Kidney (tissue), 13 donors: ENCODE measurements at regions not wholly inside any gene's neighbourhood (a gene's known extent, or its start where the extent isn't known, plus 50 kb on each side); places are given as distances from the start of the nearest gene placed in this dataset.

Experiments used
- DNase-seq, 5 donors: peaks; one replicate each; pipeline ENCODE4 v3.0.0-alpha.2; 2013 to 2020
- FAIRE-seq: peaks from 2 replicates; lab custom pipeline; 2012; peaks lifted over from hg19 to GRCh38; lab: Jason Lieb, UNC
- H3K27ac ChIP-seq, 2 donors: one replicate each; pipeline ENCODE4 v1.7.0; 2013; ENCODE audit warnings: low read depth in 2 of 2, low read length in 2 of 2, inconsistent platforms in 1 of 2
- H3K27me3 ChIP-seq: one replicate; pipeline ENCODE4 v1.7.1; 2013; ENCODE audit warnings: low read length, inconsistent platforms; ENCODE audit not compliant: control insufficient read depth, insufficient read depth
- H3K36me3 ChIP-seq, 3 donors: one replicate each; pipeline versions ENCODE4 v1.7.0 to v1.7.1; 2013; ENCODE audit warnings: low read length in 3 of 3, control low read depth in 1 of 3, inconsistent platforms in 1 of 3; ENCODE audit not compliant: insufficient read depth in 3 of 3, control insufficient read depth in 2 of 3
- H3K4me1 ChIP-seq, 3 donors: one replicate each; pipeline versions ENCODE4 v1.7.0 to v1.7.1; 2013; ENCODE audit warnings: low read length in 3 of 3, inconsistent platforms in 1 of 3, low read depth in 1 of 3; ENCODE audit not compliant: control insufficient read depth in 2 of 3, insufficient read depth in 2 of 3
- H3K4me3 ChIP-seq, 3 donors: one replicate each; pipeline versions ENCODE4 v1.7.0 to v1.8.1; 2013; ENCODE audit warnings: low read length in 3 of 3, control low read depth in 1 of 3, inconsistent platforms in 1 of 3
- H3K9ac ChIP-seq, 3 donors: one replicate each; pipeline versions ENCODE4 v1.7.0 to v1.7.1; 2013; ENCODE audit warnings: low read length in 3 of 3, control low read depth in 1 of 3, inconsistent platforms in 1 of 3
- H3K9me3 ChIP-seq, 3 donors: one replicate each; pipeline versions ENCODE4 v1.7.0 to v1.7.1; 2013; ENCODE audit warnings: low read length in 3 of 3, control low read depth in 1 of 3, inconsistent platforms in 1 of 3; ENCODE audit not compliant: control insufficient read depth in 2 of 3, insufficient read depth in 1 of 3
- intact Hi-C: fragments of 100-400 bp; cut with DNase I; formaldehyde crosslinking; loops from one replicate; pipeline ENCODE4 v1.11.1; 2022
- TF ChIP-seq, protein P1 (sequence below): IDR thresholded peaks from 3 replicates; pipeline ENCODE4 v1.5.1; 2012; ENCODE audit warnings: mild to moderate bottlenecking, moderate library complexity, borderline replicate concordance; ENCODE audit not compliant: insufficient read depth; ENCODE audit errors: extremely low read depth
- donor health status: control.
- donor health status: control.
- donor health status: control.
- donor health status: control.
- donor health status: control.
- donor health status: DM: yes; HTN: yes; CAD: no.
- donor health status: Normal renal cell carcinoma (clear cell type).

DNA sequence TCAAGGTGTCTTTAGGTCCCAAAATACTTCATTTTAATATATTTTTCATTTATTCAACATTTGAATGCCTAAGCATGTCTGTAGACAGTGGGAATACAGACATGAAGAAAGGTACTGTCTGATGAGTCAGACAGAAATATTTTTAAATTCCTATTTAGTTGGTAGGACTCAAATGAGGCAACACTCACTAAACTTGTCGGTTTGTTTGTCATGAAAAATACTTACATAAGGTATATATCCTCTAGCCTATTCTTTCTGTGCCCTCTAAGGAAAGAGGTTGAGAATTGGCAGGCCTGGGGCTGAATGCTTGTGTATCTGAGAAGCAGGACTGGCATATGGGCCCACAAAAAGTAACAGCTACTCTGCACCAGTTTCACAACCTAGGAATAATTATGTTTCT is 423.6 kb upstream of the MDFIC2 start:
- no peak for DNase-seq
- Histone ChIP-seq H3K4me1 (peaks cover 0 to 5% (median 0%) of the 10 kb centered on the region in 3 donors), H3K4me3 (no peak overlapping the region), H3K9ac (no peak overlapping the region), H3K27me3 (no peaks in the 10 kb centered on the region), H3K36me3 (no peaks in the 10 kb centered on the region), H3K27ac (no peak overlapping the region), H3K9me3 (no peaks in the 10 kb centered on the region)
- intact Hi-C loops, result no loop called here
- TF ChIP-seq, protein P1, sequence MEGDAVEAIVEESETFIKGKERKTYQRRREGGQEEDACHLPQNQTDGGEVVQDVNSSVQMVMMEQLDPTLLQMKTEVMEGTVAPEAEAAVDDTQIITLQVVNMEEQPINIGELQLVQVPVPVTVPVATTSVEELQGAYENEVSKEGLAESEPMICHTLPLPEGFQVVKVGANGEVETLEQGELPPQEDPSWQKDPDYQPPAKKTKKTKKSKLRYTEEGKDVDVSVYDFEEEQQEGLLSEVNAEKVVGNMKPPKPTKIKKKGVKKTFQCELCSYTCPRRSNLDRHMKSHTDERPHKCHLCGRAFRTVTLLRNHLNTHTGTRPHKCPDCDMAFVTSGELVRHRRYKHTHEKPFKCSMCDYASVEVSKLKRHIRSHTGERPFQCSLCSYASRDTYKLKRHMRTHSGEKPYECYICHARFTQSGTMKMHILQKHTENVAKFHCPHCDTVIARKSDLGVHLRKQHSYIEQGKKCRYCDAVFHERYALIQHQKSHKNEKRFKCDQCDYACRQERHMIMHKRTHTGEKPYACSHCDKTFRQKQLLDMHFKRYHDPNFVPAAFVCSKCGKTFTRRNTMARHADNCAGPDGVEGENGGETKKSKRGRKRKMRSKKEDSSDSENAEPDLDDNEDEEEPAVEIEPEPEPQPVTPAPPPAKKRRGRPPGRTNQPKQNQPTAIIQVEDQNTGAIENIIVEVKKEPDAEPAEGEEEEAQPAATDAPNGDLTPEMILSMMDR, result no peak
- no peak for FAIRE-seq

DNA sequence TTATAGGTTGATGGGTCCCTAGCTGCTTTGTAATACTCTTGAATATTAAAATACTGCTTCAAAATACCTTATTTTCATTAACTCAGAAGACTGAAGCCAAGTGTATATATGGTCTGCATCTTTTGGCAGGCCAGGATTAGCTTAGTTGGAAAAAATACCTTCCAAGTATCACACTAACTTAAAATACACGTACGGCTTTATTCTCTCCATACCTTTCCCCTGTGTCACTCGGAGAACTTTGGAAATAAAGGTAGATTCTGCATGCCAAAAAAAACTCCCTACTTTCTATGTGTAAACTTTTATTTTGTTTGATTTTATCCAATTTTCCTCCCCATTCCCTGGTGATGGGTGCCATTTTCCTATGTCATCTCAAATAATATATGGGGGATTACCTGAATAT is 422.3 kb upstream of the MDFIC2 start:
- Histone ChIP-seq H3K27me3 (no peaks in the 10 kb centered on the region), H3K4me3 (no peak overlapping the region), H3K27ac (no peak overlapping the region), H3K9me3 (no peaks in the 10 kb centered on the region), H3K9ac (no peak overlapping the region), H3K4me1 (no peaks in the 10 kb centered on the region), H3K36me3 (no peaks in the 10 kb centered on the region)
- intact Hi-C loops, result no loop called here
- no peak for FAIRE-seq
- no peak for DNase-seq
- TF ChIP-seq, protein P1, result no peak

DNA sequence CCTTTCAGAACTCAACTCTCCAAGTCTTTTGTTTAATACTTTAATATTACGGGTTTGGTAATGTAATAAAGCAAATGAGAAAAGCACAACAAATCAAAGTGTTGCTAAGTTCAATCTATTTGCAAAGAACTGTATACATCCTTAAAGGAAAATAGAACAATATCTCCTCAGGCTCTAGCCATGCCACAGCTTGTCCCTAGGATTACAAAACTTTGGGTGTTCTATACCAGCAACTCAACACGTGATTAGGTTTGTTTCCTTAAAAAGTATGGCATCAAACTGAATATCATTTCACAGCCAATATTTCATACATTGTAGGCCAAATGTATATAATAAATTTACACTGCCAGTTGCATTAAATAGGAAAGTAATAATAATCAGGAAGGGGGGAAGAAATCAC is 418.6 kb upstream of the MDFIC2 start:
- TF ChIP-seq, protein P1, result no peak
- Histone ChIP-seq H3K36me3 (no peaks in the 10 kb centered on the region), H3K27ac (no peak overlapping the region), H3K9me3 (no peaks in the 10 kb centered on the region), H3K9ac (no peak overlapping the region), H3K27me3 (no peaks in the 10 kb centered on the region), H3K4me3 (no peak overlapping the region), H3K4me1 (no peaks in the 10 kb centered on the region)
- FAIRE-seq, result no peak
- no peak for DNase-seq
- intact Hi-C loops, result no loop called here

DNA sequence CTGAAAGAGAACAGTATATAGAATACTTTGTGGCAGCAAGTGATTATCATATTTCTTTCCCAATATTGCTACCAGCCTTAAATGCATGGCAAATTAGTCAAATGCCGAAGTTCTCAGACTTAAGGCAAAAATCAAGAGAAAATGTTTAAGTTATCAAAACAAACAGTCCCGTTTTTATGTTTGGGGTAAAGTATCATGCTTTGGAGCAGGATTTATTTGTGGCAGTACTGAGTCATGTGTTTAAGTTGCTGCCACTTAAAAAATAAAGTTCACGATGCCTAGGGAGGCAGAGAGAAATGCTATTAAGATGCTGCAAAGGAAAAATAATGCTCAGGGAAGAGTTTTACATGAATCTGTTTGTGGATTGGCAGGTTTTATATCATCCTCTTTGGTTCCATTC is 417.4 kb upstream of the MDFIC2 start:
- Histone ChIP-seq H3K27ac (no peak overlapping the region), H3K36me3 (no peaks in the 10 kb centered on the region), H3K4me1 (no peaks in the 10 kb centered on the region), H3K9me3 (no peaks in the 10 kb centered on the region), H3K4me3 (no peak overlapping the region), H3K9ac (no peak overlapping the region), H3K27me3 (no peaks in the 10 kb centered on the region)
- FAIRE-seq (no peak), DNase-seq (no peak)
- TF ChIP-seq, protein P1, result no peak
- intact Hi-C loops, result no loop called here
